ENCODE measurements at regions not wholly inside any gene's neighbourhood (a gene's known extent, or its start where the extent isn't known, plus 50 kb on each side); places are given as distances from the start of the nearest gene placed in this dataset.

GRCh38 chr2:103986001-103986400 lies 867.9 kb upstream of the POU3F3 start:
- Histone ChIP-seq H2AFZ (ENCODE audit: low read length) (no peak overlapping the region), H3K79me2 (ENCODE audit: insufficient read depth, low read length) (no peaks in the 10 kb centered on the region), H3K4me2 (ENCODE audit: low read depth, low read length) (no peak overlapping the region), H3K27ac (ENCODE audit: extremely low read length, insufficient read depth, low read length) (no peak overlapping the region), H3K4me1 (ENCODE audit: insufficient read depth, low read length) (no peaks in the 10 kb centered on the region), H3K27me3 (ENCODE audit: control insufficient read depth in 1 of 2, insufficient read depth in 2 of 2, low read length in 2 of 2) (no peaks in the 10 kb centered on the region), H3K36me3 (replicated peaks in 1 of 2; ENCODE audit: control insufficient read depth in 1 of 2, insufficient read depth in 2 of 2, low read length in 2 of 2) (no peaks in the 10 kb centered on the region), H3K4me3 (replicated peaks in 1 of 3; ENCODE audit: insufficient read depth in 1 of 3, low read depth in 2 of 3, low read length in 3 of 3) (no peak overlapping the region), H3K9ac (ENCODE audit: insufficient read depth, low read depth, low read length) (no peak overlapping the region), H3K9me3 (ENCODE audit: low read length) (no peaks in the 10 kb centered on the region), H4K20me1 (ENCODE audit: insufficient read depth, low read length) (no peaks in the 10 kb centered on the region)
- FAIRE-seq: no peak
- POLR2A ChIA-PET: no interaction called here
- 12% methylated on average over 4 of the region's 4 CpGs for WGBS (ENCODE audit: low lambda C conversion rate)
- BruUV-seq (replicated peaks): no TSS peak
- no peak for DNase-seq (ENCODE audit: low spot score)
- ATAC-seq: no peak
- CTCF ChIA-PET (ENCODE audit: low intra/inter-chr PET ratio, low total read pairs): no interaction called here
- TF ChIP-seq ZNF7 (CRISPR knock-in tag; IDR thresholded peaks at IDR 0.05) (no peak), ZNF770 (CRISPR knock-in tag; IDR thresholded peaks at IDR 0.05) (no peak), ZBTB21 (CRISPR knock-in tag; IDR thresholded peaks at IDR 0.05) (no peak), DMAP1 (CRISPR knock-in tag; IDR thresholded peaks at IDR 0.05) (no peak), ZNF468 (CRISPR knock-in tag; IDR thresholded peaks at IDR 0.05) (no peak), LCORL (IDR thresholded peaks at IDR 0.05) (no peak), LCORL (CRISPR knock-in tag; IDR thresholded peaks at IDR 0.05) (no peak), ZBTB8A (CRISPR knock-in tag; IDR thresholded peaks at IDR 0.05; ENCODE audit: borderline replicate concordance, low read depth) (no peak), ZNF430 (CRISPR knock-in tag; IDR thresholded peaks at IDR 0.05) (no peak), TEAD3 (CRISPR knock-in tag; optimal IDR thresholded peaks at IDR 0.05; ENCODE audit: borderline replicate concordance) (no peak), ZNF446 (CRISPR knock-in tag; IDR thresholded peaks at IDR 0.05) (no peak), GABPB1 (CRISPR knock-in tag; IDR thresholded peaks at IDR 0.05) (no peak), TOE1 (CRISPR knock-in tag; IDR thresholded peaks at IDR 0.05) (no peak), HOXA9 (CRISPR knock-in tag; IDR thresholded peaks at IDR 0.05; ENCODE audit: borderline replicate concordance) (no peak), ATRX (CRISPR knock-in tag; IDR thresholded peaks at IDR 0.05; ENCODE audit: borderline replicate concordance) (no peak), REXO4 (CRISPR knock-in tag; IDR thresholded peaks at IDR 0.05; ENCODE audit: borderline replicate concordance) (no peak), EEA1 (CRISPR knock-in tag; IDR thresholded peaks at IDR 0.05; ENCODE audit: borderline replicate concordance) (no peak)
- TF ChIP-seq, protein P1, sequence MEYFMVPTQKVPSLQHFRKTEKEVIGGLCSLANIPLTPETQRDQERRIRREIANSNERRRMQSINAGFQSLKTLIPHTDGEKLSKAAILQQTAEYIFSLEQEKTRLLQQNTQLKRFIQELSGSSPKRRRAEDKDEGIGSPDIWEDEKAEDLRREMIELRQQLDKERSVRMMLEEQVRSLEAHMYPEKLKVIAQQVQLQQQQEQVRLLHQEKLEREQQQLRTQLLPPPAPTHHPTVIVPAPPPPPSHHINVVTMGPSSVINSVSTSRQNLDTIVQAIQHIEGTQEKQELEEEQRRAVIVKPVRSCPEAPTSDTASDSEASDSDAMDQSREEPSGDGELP (IDR thresholded peaks at IDR 0.05; ENCODE audit: borderline replicate concordance, low read depth): no peak
- TF ChIP-seq, protein P2, sequence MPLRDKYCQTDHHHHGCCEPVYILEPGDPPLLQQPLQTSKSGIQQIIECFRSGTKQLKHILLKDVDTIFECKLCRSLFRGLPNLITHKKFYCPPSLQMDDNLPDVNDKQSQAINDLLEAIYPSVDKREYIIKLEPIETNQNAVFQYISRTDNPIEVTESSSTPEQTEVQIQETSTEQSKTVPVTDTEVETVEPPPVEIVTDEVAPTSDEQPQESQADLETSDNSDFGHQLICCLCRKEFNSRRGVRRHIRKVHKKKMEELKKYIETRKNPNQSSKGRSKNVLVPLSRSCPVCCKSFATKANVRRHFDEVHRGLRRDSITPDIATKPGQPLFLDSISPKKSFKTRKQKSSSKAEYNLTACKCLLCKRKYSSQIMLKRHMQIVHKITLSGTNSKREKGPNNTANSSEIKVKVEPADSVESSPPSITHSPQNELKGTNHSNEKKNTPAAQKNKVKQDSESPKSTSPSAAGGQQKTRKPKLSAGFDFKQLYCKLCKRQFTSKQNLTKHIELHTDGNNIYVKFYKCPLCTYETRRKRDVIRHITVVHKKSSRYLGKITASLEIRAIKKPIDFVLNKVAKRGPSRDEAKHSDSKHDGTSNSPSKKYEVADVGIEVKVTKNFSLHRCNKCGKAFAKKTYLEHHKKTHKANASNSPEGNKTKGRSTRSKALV (CRISPR knock-in tag; IDR thresholded peaks at IDR 0.05): no peak
- in situ Hi-C loops (cut with HindIII; ENCODE audit: extremely low pct_ligation_motif_present, low pct_unique_long_range_greater_than_20kb): no loop called here
- intact Hi-C loops (cut with micrococcal nuclease; ENCODE audit: unreplicated experiment): no loop called here

Measured in HepG2 (cell line).